BE2C (cell line): ENCODE measurements at regions not wholly inside any gene's neighbourhood (a gene's known extent, or its start where the extent isn't known, plus 50 kb on each side); places are given as distances from the start of the nearest gene placed in this dataset.

Experiments
- DNase-seq: peaks from one replicate; pipeline ENCODE4 v3.0.0-alpha.2; 2020
- H3K27me3 ChIP-seq: fragments of 250-450 bp; sonication (Bioruptor Pico); 2 replicates; pipeline ENCODE4 v1.5.1; 2020; ENCODE audit warnings: mild to moderate bottlenecking
- H3K36me3 ChIP-seq: fragments of 250-450 bp; sonication (Bioruptor Pico); 2 replicates; pipeline ENCODE4 v1.5.1; 2020; ENCODE audit warnings: mild to moderate bottlenecking
- H3K4me1 ChIP-seq: fragments of 250-450 bp; sonication (Bioruptor Pico); 2 replicates; pipeline ENCODE4 v1.5.1; 2020
- H3K4me3 ChIP-seq: 2 replicates; pipeline ENCODE4 v1.5.1; 2011; ENCODE audit warnings: low read depth, low read length
- H3K9me3 ChIP-seq: fragments of 250-450 bp; sonication (Bioruptor Pico); 2 replicates; pipeline ENCODE4 v1.5.1; 2020
- CTCF ChIP-seq: IDR thresholded peaks from 2 replicates; pipeline ENCODE4 v1.5.1; 2012; ENCODE audit warnings: mild to moderate bottlenecking, low read depth, low read length

DNA sequence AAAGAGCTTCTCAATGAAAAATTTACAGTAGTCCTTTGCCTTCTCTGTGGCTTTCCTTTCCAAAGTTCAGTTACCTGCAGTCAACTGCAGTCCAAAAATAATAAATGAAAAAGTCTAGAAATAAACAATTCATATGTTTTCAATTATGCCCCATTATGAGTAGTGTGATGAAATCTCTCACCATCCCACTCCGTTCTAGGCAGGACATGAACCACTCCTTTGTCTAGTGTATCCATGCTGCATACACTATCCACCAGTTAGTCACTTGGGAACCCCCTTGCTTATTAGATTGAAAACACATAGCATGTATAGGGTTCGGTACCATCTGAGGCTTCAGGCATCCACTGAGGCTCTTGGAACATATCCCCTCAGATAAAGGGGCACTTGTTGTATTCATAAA lies 80.6 kb upstream of the EYA4 start:
- Histone ChIP-seq H3K4me1 (no peaks in the 10 kb centered on the region), H3K4me3 (no peak overlapping the region), H3K36me3 (no peaks in the 10 kb centered on the region), H3K9me3 (peaks cover 3% of the 10 kb centered on the region; the same call in 1 of the 2 replicates), H3K27me3 (no peaks in the 10 kb centered on the region)
- TF ChIP-seq CTCF = no peak
- no peak for DNase-seq

DNA sequence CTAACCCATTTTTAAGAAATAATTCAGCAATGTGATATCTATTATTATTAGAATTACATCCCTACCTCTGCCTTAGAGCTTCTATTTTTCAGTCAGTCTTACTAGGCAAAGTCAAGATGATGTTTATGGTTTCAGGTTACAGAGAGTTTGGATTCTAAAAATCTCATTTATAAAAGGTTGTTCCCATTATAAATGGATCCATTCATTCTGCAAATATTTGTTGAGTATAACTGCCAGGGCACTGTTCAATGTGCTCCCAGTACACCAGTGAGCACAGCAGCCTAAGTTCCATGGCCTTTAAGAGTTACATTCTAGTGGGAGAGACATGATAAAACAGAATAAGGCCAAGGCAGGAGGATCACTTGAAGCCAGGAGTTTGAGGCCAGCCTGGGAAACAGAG lies 75.9 kb upstream of the EYA4 start:
- no peak for TF ChIP-seq CTCF
- H3K9me3 ChIP-seq = no peaks in the 10 kb centered on the region
- H3K4me3 ChIP-seq = no peak overlapping the region
- DNase-seq = no peak
- no peaks in the 10 kb centered on the region for H3K27me3 ChIP-seq
- no peaks in the 10 kb centered on the region for H3K4me1 ChIP-seq
- H3K36me3 ChIP-seq = no peaks in the 10 kb centered on the region

DNA sequence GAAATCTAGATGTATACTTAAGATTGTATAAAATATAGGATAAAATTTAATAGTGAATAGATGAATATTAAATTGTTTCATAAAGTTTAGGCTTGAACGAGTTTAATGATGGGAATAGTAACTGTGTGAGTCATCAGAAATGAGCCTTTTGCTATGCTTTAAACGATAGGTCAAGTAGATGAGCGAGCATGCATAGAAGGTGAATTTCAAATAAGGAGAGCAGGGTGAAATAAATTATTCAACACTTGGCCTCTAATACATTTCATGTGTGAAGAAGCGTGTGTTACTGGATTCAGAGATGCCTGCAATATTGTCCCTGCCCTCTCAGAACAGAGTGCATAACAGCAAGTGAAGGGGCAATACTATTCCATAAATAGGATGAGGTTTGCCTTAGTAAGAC lies 74.4 kb upstream of the EYA4 start:
- H3K4me1 ChIP-seq = no peaks in the 10 kb centered on the region
- TF ChIP-seq CTCF = no peak
- H3K27me3 ChIP-seq = no peaks in the 10 kb centered on the region
- H3K4me3 ChIP-seq = no peak overlapping the region
- no peak for DNase-seq
- H3K9me3 ChIP-seq = no peaks in the 10 kb centered on the region
- H3K36me3 ChIP-seq = no peaks in the 10 kb centered on the region

GRCh38 chr6:133169901-133170300 lies 71.3 kb upstream of the EYA4 start:
- H3K27me3 ChIP-seq = no peaks in the 10 kb centered on the region
- DNase-seq = no peak
- no peak for TF ChIP-seq CTCF
- H3K4me3 ChIP-seq = no peak overlapping the region
- H3K36me3 ChIP-seq = no peaks in the 10 kb centered on the region
- no peaks in the 10 kb centered on the region for H3K4me1 ChIP-seq
- H3K9me3 ChIP-seq = no peaks in the 10 kb centered on the region; the same call in 1 of the 2 replicates

DNA sequence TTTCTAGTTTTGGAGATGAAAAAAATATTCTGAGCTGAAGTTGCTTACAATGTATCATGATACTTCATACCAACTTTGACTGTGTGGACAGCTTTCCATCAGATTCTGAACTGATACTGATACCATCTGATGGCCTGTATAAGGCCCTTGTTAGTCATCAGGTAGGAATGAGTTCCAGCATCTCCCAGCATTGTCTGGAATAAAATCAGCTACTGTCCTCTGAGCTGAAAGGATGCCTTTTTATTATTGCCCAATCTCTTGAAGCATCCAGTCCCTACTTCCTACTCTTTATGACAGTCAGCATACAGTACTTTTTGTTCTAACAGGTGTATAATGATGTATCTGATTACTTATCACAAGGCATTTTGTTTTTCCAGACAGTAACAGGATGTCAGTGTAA lies 70.6 kb upstream of the EYA4 start:
- Histone ChIP-seq H3K4me3 (no peak overlapping the region), H3K27me3 (no peaks in the 10 kb centered on the region), H3K36me3 (no peaks in the 10 kb centered on the region), H3K9me3 (no peaks in the 10 kb centered on the region; the same call in 1 of the 2 replicates), H3K4me1 (no peaks in the 10 kb centered on the region)
- DNase-seq = no peak
- TF ChIP-seq CTCF = no peak

DNA sequence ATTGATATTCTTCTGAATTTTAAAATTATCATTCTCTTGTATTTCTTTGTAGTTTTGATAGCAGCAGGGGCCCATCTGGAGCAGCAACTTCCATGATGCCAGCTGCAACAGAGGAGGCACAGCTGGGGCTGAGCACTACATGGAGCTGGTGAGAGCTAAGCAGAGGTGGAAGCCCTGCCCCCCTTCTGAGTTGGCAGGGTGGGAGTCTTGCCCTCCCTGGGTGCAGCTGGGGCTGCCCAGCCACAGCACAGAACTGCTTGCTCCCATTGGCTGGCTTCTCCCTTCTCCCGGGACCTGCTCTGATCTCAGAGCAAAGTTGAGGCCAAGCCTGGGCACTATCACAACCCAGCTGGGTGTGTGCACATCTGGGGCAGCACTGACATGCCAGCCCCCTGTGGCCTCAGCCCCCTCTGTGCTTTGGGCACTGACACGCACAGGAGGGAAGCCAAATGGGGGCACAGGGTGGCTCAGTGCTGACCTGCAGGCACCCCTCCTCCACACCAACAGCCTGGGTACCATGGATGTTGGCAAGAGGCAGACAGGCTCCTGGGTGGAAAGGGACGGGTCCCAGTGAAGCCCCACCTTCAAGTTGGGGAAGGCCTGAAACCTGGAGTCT lies 69.1 kb upstream of the EYA4 start:
- Histone ChIP-seq H3K4me1 (no peaks in the 10 kb centered on the region), H3K27me3 (no peaks in the 10 kb centered on the region), H3K36me3 (no peaks in the 10 kb centered on the region), H3K9me3 (no peaks in the 10 kb centered on the region; the same call in 1 of the 2 replicates), H3K4me3 (no peak overlapping the region)
- TF ChIP-seq CTCF = no peak
- no peak for DNase-seq
